GM12874 (cell line): ENCODE measurements at regions not wholly inside any gene's neighbourhood (a gene's known extent, or its start where the extent isn't known, plus 50 kb on each side); places are given as distances from the start of the nearest gene placed in this dataset.

Source experiments
- CTCF ChIP-seq: IDR thresholded peaks from 2 replicates; pipeline ENCODE4 v1.5.1; 2011; ENCODE audit warnings: low read depth, mild to moderate bottlenecking, control low read depth, low read length, moderate library complexity; ENCODE audit not compliant: insufficient read depth

- TF ChIP-seq CTCF, result no peak
Observed at GRCh38 chr6:105797286-105797979, 288.7 kb upstream of the PRDM1 start.

GRCh38 chr6:105795913-105796517 lies 290.1 kb upstream of the PRDM1 start:
- TF ChIP-seq CTCF, result no peak

- no peak for TF ChIP-seq CTCF
Observed at GRCh38 chr6:105795366-105795765, 290.8 kb upstream of the PRDM1 start.

- TF ChIP-seq CTCF, result no peak
Observed at GRCh38 chr6:105794870-105795269, 291.3 kb upstream of the PRDM1 start.

- no peak for TF ChIP-seq CTCF
Observed at GRCh38 chr6:105794239-105794638, 291.9 kb upstream of the PRDM1 start.

GRCh38 chr6:105793130-105793529 lies 293.0 kb upstream of the PRDM1 start:
- TF ChIP-seq CTCF, result no peak

GRCh38 chr6:105791583-105792318 lies 294.4 kb upstream of the PRDM1 start:
- TF ChIP-seq CTCF, result no peak
